Activated CD8-positive, alpha-beta T cell treated with anti-CD3 and anti-CD28 coated beads for 36 hours (primary cell): ENCODE measurements at regions not wholly inside any gene's neighbourhood (a gene's known extent, or its start where the extent isn't known, plus 50 kb on each side); places are given as distances from the start of the nearest gene placed in this dataset.

Source experiments
- ATAC-seq: fragments of 200-7000 bp; cut with Tn5 transposase; one replicate; pipeline ENCODE4 v1.10.0; 2021; ENCODE audit warnings: mild to moderate bottlenecking, moderate library complexity
- CTCF ChIA-PET: fragments of 350-600 bp; sonication (Branson Sonifier 250); formaldehyde crosslinking; loops from one replicate; lab custom pipeline; 2021; ENCODE audit warnings: antibody characterized with exemption; lab: Charles Lee
- POLR2A ChIA-PET: fragments of 350-600 bp; sonication (Branson Sonifier 250); formaldehyde crosslinking; loops from one replicate; lab custom pipeline; 2021; ENCODE audit warnings: antibody characterized with exemption; lab: Charles Lee
- DNase-seq: peaks from one replicate; pipeline ENCODE4 v3.0.0-alpha.2; 2020
- H3K27ac Mint-ChIP-seq: one replicate; pipeline ENCODE4 v1.8.0; 2021; ENCODE audit warnings: mild to moderate bottlenecking, mixed read lengths
- H3K27me3 Mint-ChIP-seq: one replicate; pipeline ENCODE4 v1.8.0; 2021; ENCODE audit warnings: mixed read lengths
- H3K36me3 Mint-ChIP-seq: one replicate; pipeline ENCODE4 v1.8.0; 2021; ENCODE audit warnings: low read depth, mixed read lengths
- H3K4me1 Mint-ChIP-seq: one replicate; pipeline ENCODE4 v1.8.0; 2021; ENCODE audit warnings: low read depth, mixed read lengths
- H3K4me3 Mint-ChIP-seq: one replicate; pipeline ENCODE4 v1.8.0; 2021; ENCODE audit warnings: mild to moderate bottlenecking, moderate library complexity, mixed read lengths
- H3K9me3 Mint-ChIP-seq: one replicate; pipeline ENCODE4 v1.8.0; 2021; ENCODE audit warnings: mixed read lengths
- CTCF ChIP-seq: fragments of 200-600 bp; IDR thresholded peaks from one replicate; pipeline ENCODE4 v1.8.0; 2022; ENCODE audit warnings: antibody characterized with exemption, mild to moderate bottlenecking
- intact Hi-C: fragments of 100-400 bp; cut with micrococcal nuclease; formaldehyde crosslinking; loops from one replicate; pipeline ENCODE4 v1.10.0; 2022

DNA sequence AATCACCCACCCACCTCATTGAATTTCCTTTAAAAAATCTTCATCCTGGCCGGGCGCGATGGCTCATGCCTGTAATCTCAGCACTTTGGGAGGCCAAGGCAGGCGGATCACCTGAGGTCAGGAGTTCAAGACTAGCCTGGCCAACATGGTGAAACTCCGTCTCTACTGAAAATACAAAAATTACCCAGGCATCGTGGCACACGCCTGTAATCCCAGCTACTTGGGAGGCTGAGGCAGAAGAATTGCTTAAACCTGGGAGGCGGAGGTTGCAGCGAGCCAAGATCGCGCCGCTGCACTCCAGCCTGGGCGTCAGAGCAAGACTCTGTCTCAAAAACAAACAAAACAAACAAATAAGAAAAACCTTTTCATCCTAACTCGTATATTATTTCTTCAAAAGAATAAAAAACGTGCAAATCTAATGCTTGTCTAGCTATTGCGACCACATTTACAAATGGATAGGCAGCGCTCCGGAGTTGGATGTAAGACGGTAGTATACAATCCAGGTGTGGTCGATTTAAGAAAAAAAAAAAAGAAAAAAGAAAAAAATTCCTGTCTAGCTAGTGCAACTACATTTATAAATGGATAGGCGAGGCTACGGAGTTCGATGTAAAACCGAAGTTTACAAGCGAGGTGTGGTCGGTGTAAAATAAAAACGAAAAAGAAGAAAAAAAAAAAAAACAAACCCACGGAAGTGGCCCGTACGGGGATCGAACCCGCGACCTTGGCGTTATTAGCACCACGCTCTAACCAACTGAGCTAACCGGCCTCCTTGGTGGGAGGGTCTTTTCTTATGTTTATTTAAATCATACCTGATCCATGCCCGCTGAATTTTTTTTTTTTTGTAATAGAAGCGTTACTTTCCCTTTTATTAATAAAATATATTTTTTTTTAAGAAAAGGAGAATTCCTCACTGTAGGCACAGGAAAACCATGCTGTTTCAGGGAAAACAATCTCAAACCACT, 70.7 kb upstream of the PRSS16 start:
- ATAC-seq (peak; percentile 32), DNase-seq (peak; percentile 75)
- peaks cover 2% of the 10 kb centered on the region for H3K27me3 Mint-ChIP-seq
- H3K4me3 Mint-ChIP-seq = peak overlapping the region; percentile 94
- POLR2A ChIA-PET = interaction anchor here (0.6 to 2.0 kb wide), 15 partner anchors 11 to 637 kb away, joined by 3 to 9 read pairs (median 4); partner anchors contain the start of gene ZNF184
- CTCF ChIA-PET = interaction anchor here (0.6 to 3.8 kb wide), 21 partner anchors 11 to 695 kb away, joined by 3 to 19 read pairs (median 3); a partner anchor contains a TSS
- peak overlapping the region; percentile 87 for H3K27ac Mint-ChIP-seq
- no peaks in the 10 kb centered on the region for H3K9me3 Mint-ChIP-seq
- intact Hi-C loops = loop anchor here (10.0 kb wide), 1 partner anchor 428 kb away; no protein-coding TSS in a partner anchor
- H3K4me1 Mint-ChIP-seq = peaks cover 3% of the 10 kb centered on the region
- no peak for TF ChIP-seq CTCF
- H3K36me3 Mint-ChIP-seq = no peaks in the 10 kb centered on the region

GRCh38 chr6:27177485-27178406, 69.8 kb upstream of the PRSS16 start:
- Mint-ChIP-seq H3K9me3 (no peaks in the 10 kb centered on the region), H3K4me3 (peak overlapping the region; percentile 94), H3K4me1 (peaks cover 3% of the 10 kb centered on the region), H3K36me3 (no peaks in the 10 kb centered on the region), H3K27me3 (peaks cover 2% of the 10 kb centered on the region), H3K27ac (peak overlapping the region; percentile 87)
- DNase-seq (peak; percentile 86), ATAC-seq (peak; percentile 88)
- POLR2A ChIA-PET = interaction anchor here (0.8 to 2.0 kb wide), 11 partner anchors 10 to 636 kb away, joined by 3 to 9 read pairs (median 4); partner anchors contain the start of gene ZNF184
- intact Hi-C loops = loop anchor here (10.0 kb wide), 1 partner anchor 427 kb away; no protein-coding TSS in a partner anchor
- peak; percentile 53 for TF ChIP-seq CTCF
- CTCF ChIA-PET = interaction anchor here (0.7 to 3.8 kb wide), 18 partner anchors 10 to 694 kb away, joined by 3 to 19 read pairs (median 3); a partner anchor contains a TSS

DNA sequence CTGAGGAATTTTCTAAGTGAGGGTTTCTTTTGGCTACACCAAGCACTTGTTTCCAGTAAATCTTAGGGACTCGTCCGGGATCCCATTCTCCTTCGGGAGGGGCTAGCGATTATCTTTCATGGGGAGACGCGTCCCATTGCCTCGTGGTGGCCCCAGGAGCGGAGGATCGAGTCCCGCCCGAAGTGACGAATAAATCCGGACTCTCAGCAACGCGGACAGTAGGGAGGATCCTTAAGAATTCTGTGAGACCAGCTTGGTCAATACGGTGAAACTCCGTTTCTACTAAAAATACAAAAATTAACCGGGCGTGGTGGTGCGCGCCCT, 69.1 kb upstream of the PRSS16 start:
- ATAC-seq (no peak), DNase-seq (peak; percentile 23)
- CTCF ChIA-PET = interaction anchor here (1.0 to 3.8 kb wide), 7 partner anchors 9 to 618 kb away, joined by 3 to 19 read pairs (median 4); no protein-coding TSS in a partner anchor
- Mint-ChIP-seq H3K36me3 (no peaks in the 10 kb centered on the region), H3K4me1 (peaks cover 3% of the 10 kb centered on the region), H3K27me3 (peaks cover 2% of the 10 kb centered on the region), H3K4me3 (peak overlapping the region; percentile 94), H3K27ac (peak overlapping the region; percentile 87), H3K9me3 (no peaks in the 10 kb centered on the region)
- no peak for TF ChIP-seq CTCF
- POLR2A ChIA-PET = interaction anchor here (1.2 to 2.0 kb wide), 4 partner anchors 9 to 301 kb away, joined by 3 to 9 read pairs (median 5); a partner anchor contains a TSS
- intact Hi-C loops = loop anchor here (10.0 kb wide), 1 partner anchor 426 kb away; no protein-coding TSS in a partner anchor

GRCh38 chr6:27178860-27179259, 68.6 kb upstream of the PRSS16 start:
- intact Hi-C loops = loop anchor here (10.0 kb wide), 1 partner anchor 426 kb away; no protein-coding TSS in a partner anchor
- Mint-ChIP-seq H3K4me1 (peaks cover 3% of the 10 kb centered on the region), H3K27ac (no peak overlapping the region), H3K27me3 (peaks cover 2% of the 10 kb centered on the region), H3K4me3 (peak overlapping the region; percentile 94), H3K9me3 (no peaks in the 10 kb centered on the region), H3K36me3 (no peaks in the 10 kb centered on the region)
- DNase-seq (no peak), ATAC-seq (no peak)
- no peak for TF ChIP-seq CTCF
- CTCF ChIA-PET = interaction anchor here (3.8 kb wide), 1 partner anchor 617 kb away, joined by 19 read pairs; no protein-coding TSS in a partner anchor
- POLR2A ChIA-PET = no interaction called here
